Renal cortical epithelial cell (primary cell): ENCODE measurements at regions not wholly inside any gene's neighbourhood (a gene's known extent, or its start where the extent isn't known, plus 50 kb on each side); places are given as distances from the start of the nearest gene placed in this dataset.
"Not testable (repeated sequence)": the region's sequence is repeated elsewhere in the genome, so short reads cannot be mapped to it uniquely, and the experiment has no call there.

Experiments
- DNase-seq: peaks from one replicate; pipeline ENCODE4 v3.0.0-alpha.2; 2011; ENCODE audit warnings: low read depth

GRCh38 chr13:84867246-84867645 lies 932.0 kb downstream of the SLITRK6 start:
- DNase-seq, result peak; percentile 76

GRCh38 chr13:84865783-84866221 lies 933.4 kb downstream of the SLITRK6 start:
- DNase-seq, result peak; percentile 90

- DNase-seq, result no peak
These were observed 934.9 kb downstream of the SLITRK6 start for GRCh38 chr13:84864341-84864740.

GRCh38 chr13:84847107-84847506 lies 952.1 kb downstream of the SLITRK6 start:
- no peak for DNase-seq

- DNase-seq, result no peak
These were observed 953.2 kb downstream of the SLITRK6 start for GRCh38 chr13:84845907-84846619.

- peak; percentile 23 for DNase-seq
These were observed 954.7 kb downstream of the SLITRK6 start for GRCh38 chr13:84844473-84844872.

GRCh38 chr13:84843368-84843767 lies 955.9 kb downstream of the SLITRK6 start:
- DNase-seq, result no peak

- DNase-seq, result no peak
These were observed 951.9 kb upstream of the SLITRK1 start for GRCh38 chr13:84834201-84834600.

- DNase-seq, result no peak
These were observed 949.7 kb upstream of the SLITRK1 start for GRCh38 chr13:84831666-84832657.

GRCh38 chr13:84823528-84823927 lies 941.3 kb upstream of the SLITRK1 start:
- no peak for DNase-seq

- no peak for DNase-seq
These were observed 939.0 kb upstream of the SLITRK1 start for GRCh38 chr13:84821261-84821660.

- no peak for DNase-seq
These were observed 934.4 kb upstream of the SLITRK1 start for GRCh38 chr13:84816567-84817105.

GRCh38 chr13:84812789-84813188 lies 930.5 kb upstream of the SLITRK1 start:
- no peak for DNase-seq

- DNase-seq, result no peak
These were observed 929.8 kb upstream of the SLITRK1 start for GRCh38 chr13:84812078-84812477.

- peak; percentile 26 for DNase-seq
These were observed 928.5 kb upstream of the SLITRK1 start for GRCh38 chr13:84810781-84811180.

GRCh38 chr13:84802073-84802472 lies 919.8 kb upstream of the SLITRK1 start:
- DNase-seq, result no peak

- no peak for DNase-seq
These were observed 902.3 kb upstream of the SLITRK1 start for GRCh38 chr13:84784443-84785153.

- no peak for DNase-seq
These were observed 895.0 kb upstream of the SLITRK1 start for GRCh38 chr13:84777316-84777715.

- no peak for DNase-seq
These were observed 894.3 kb upstream of the SLITRK1 start for GRCh38 chr13:84776593-84776992.

GRCh38 chr13:84775920-84776319 lies 893.6 kb upstream of the SLITRK1 start:
- DNase-seq, result not testable (repeated sequence)

GRCh38 chr13:84774111-84774510 lies 891.8 kb upstream of the SLITRK1 start:
- no peak for DNase-seq

GRCh38 chr13:84760956-84761355 lies 878.7 kb upstream of the SLITRK1 start:
- no peak for DNase-seq
